ENCODE measurements at regions not wholly inside any gene's neighbourhood (a gene's known extent, or its start where the extent isn't known, plus 50 kb on each side); places are given as distances from the start of the nearest gene placed in this dataset.

GRCh38 chr13:84455143-84455905, 573.0 kb upstream of the SLITRK1 start:
- no peak overlapping the region for H3K27ac Mint-ChIP-seq
- ATAC-seq (no peak), DNase-seq (ENCODE audit: low spot score in 2 of 2) (no peak)
- H3K9me3 Mint-ChIP-seq: peaks cover 3% of the 10 kb centered on the region
- H3K4me3 Mint-ChIP-seq: no peak overlapping the region
- H3K4me1 Mint-ChIP-seq: no peaks in the 10 kb centered on the region
- H3K36me3 Mint-ChIP-seq: no peaks in the 10 kb centered on the region

DNA sequence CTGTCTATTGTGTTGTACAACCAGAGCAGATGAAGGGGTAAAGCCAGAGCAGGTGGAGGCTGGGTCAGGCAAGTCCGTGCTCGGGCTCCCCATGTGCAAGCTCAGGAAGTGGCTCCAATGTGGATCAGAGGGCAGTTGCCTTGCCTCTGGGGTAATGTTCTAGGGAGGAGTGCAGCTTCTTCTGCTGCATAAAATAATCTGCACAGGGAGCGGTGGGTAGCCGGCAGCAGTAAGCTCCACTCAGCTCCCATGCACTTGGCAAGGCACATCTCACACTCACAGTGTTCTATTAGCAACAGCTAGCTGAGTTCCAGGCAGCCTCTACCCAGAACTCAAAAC, 565.3 kb upstream of the SLITRK1 start:
- no peak for DNase-seq (ENCODE audit: low spot score in 2 of 2)
- Mint-ChIP-seq H3K4me3 (no peak overlapping the region), H3K27ac (no peak overlapping the region), H3K4me1 (no peaks in the 10 kb centered on the region), H3K36me3 (no peaks in the 10 kb centered on the region), H3K9me3 (peaks cover 1% of the 10 kb centered on the region)
- peak; percentile 37 for ATAC-seq

DNA sequence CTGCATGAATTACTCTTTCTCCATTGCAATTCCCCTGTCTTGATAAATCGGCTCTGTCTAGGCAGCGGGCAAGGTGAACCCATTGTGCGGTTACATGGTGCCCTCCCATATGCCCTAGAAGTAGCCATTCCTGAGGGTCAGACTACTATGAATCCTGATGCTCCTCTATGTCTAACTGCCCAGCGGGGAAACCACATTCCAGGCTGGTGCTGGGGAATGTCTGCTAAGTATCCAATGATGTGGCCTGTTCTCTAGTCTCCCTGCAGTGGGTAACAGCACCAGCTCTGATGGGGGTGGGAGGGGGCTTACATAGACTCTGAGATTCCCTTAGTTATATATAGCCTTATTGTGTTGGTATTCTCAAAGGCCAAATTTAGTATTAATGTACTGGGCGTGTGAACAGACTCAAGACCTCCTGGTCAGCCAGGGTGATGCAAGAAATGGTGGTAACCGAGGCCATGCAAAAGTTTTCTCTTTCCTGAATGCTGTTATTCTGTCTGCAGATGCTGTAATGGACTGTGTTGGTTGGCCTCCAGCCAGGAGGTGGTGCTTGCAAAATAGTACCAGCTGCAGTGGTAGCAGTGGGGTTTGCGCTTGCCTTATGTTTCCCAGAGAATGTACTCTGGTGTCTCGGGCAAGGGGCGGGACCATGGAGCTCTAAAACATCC, 564.8 kb upstream of the SLITRK1 start:
- Mint-ChIP-seq H3K9me3 (no peaks in the 10 kb centered on the region), H3K4me1 (no peaks in the 10 kb centered on the region), H3K27ac (no peak overlapping the region), H3K4me3 (no peak overlapping the region), H3K36me3 (no peaks in the 10 kb centered on the region)
- ATAC-seq: peak; percentile 21
- no peak for DNase-seq (ENCODE audit: low spot score in 2 of 2)

DNA sequence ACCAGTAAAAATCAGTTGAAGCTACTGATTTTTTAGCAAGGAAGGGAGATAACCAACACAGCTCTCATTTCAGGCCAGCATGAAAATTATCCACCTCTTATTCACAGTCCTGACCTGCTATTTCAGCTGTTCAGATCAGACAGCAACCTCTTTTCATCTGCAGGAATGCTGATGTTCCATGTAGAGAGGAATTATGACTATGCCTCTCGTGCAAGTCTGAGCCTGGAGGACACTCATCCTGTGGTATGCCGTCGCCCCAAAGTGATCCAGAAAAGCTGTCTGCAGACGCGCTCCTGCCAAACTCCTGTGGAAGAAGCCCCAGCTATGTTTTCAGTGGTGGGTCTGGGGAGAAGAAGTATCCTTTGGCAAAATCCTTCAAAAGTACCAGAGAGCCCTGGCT, 563.5 kb upstream of the SLITRK1 start:
- no peak overlapping the region for H3K4me3 Mint-ChIP-seq
- ATAC-seq (no peak), DNase-seq (ENCODE audit: low spot score in 2 of 2) (no peak)
- no peak overlapping the region for H3K27ac Mint-ChIP-seq
- H3K9me3 Mint-ChIP-seq: no peaks in the 10 kb centered on the region
- H3K4me1 Mint-ChIP-seq: no peaks in the 10 kb centered on the region
- no peaks in the 10 kb centered on the region for H3K36me3 Mint-ChIP-seq

- Mint-ChIP-seq H3K4me3 (no peak overlapping the region), H3K36me3 (no peaks in the 10 kb centered on the region), H3K9me3 (no peaks in the 10 kb centered on the region), H3K27ac (no peak overlapping the region), H3K4me1 (no peaks in the 10 kb centered on the region)
- DNase-seq (ENCODE audit: low spot score in 2 of 2) (no peak), ATAC-seq (no peak)
Measured at GRCh38 chr13:84443463-84443862, 561.2 kb upstream of the SLITRK1 start.

GRCh38 chr13:84439108-84439507, 556.8 kb upstream of the SLITRK1 start:
- Mint-ChIP-seq H3K4me1 (no peaks in the 10 kb centered on the region), H3K9me3 (no peaks in the 10 kb centered on the region), H3K36me3 (no peaks in the 10 kb centered on the region), H3K27ac (no peak overlapping the region), H3K4me3 (no peak overlapping the region)
- ATAC-seq: no peak
- DNase-seq (ENCODE audit: low spot score in 2 of 2): no peak

GRCh38 chr13:84433024-84433423, 550.8 kb upstream of the SLITRK1 start:
- Mint-ChIP-seq H3K36me3 (no peaks in the 10 kb centered on the region), H3K4me1 (no peaks in the 10 kb centered on the region), H3K4me3 (no peak overlapping the region), H3K27ac (no peak overlapping the region), H3K9me3 (no peaks in the 10 kb centered on the region)
- DNase-seq (ENCODE audit: low spot score in 2 of 2) (no peak), ATAC-seq (no peak)

DNA sequence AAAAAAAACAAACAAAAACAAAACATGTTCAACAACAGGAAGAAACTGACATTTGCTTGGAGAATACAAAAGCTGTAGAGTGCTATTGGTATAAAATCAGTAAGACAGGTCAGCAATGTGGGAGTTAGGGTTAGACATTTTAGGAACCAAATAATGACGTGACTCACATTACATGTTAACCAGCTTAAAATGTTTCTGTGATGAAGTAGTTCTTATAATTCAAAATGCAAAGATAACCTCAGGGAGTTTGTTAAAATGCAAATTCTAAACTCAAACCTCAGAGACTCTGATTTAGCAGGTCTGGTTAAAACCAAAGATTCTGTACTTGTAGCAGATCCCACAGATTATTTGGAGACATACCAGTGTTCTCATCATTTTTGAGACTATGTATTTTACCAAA, 549.4 kb upstream of the SLITRK1 start:
- Mint-ChIP-seq H3K4me3 (no peak overlapping the region), H3K4me1 (no peaks in the 10 kb centered on the region), H3K36me3 (no peaks in the 10 kb centered on the region), H3K9me3 (no peaks in the 10 kb centered on the region), H3K27ac (no peak overlapping the region)
- DNase-seq (ENCODE audit: low spot score in 2 of 2) (no peak), ATAC-seq (no peak)

DNA sequence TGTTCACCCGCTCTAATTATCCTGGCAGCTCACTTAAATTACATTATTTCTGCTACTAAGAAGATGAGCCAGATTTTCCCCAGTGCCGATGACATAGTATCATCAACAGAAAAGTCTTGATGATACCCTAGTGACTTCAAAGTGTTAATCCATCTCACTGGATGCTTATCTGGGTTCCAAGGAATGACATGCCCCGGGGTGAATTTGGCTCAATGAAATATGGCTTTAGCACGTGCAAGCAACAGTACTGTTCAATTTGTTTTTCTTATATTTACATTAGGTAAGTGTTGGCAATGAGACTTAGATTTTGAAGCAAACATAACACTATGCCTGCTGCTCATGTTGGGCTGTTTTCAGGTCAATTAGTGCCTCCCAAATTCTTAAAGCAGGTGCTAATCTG, 548.2 kb upstream of the SLITRK1 start:
- no peaks in the 10 kb centered on the region for H3K4me1 Mint-ChIP-seq
- DNase-seq (ENCODE audit: low spot score in 2 of 2) (no peak), ATAC-seq (no peak)
- H3K36me3 Mint-ChIP-seq: no peaks in the 10 kb centered on the region
- no peak overlapping the region for H3K27ac Mint-ChIP-seq
- H3K4me3 Mint-ChIP-seq: no peak overlapping the region
- no peaks in the 10 kb centered on the region for H3K9me3 Mint-ChIP-seq

DNA sequence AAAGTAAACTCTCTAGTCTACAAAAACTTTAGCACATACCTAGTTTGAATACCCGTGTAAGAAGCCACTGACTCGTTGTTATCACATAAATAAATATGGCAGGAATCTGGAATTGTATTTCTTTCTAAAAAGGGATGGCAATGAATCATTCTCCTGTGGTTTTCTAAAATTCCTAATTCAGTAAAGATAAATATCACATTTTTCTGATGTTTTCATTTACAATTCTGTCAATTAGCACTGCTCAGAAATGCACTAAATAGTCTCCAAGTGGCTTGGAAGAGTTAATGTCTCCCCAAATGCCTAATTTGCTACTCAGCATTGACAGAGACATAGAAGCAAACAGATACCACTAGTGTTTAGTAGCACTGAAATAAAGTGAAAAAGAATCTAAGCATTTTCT, 547.7 kb upstream of the SLITRK1 start:
- H3K9me3 Mint-ChIP-seq: no peaks in the 10 kb centered on the region
- H3K4me1 Mint-ChIP-seq: no peaks in the 10 kb centered on the region
- H3K27ac Mint-ChIP-seq: no peak overlapping the region
- ATAC-seq (no peak), DNase-seq (ENCODE audit: low spot score in 2 of 2) (no peak)
- no peak overlapping the region for H3K4me3 Mint-ChIP-seq
- H3K36me3 Mint-ChIP-seq: no peaks in the 10 kb centered on the region

- Mint-ChIP-seq H3K9me3 (peaks cover 3% of the 10 kb centered on the region), H3K4me3 (no peak overlapping the region)
Measured at GRCh38 chr13:84418041-84418440, 535.8 kb upstream of the SLITRK1 start.

GRCh38 chr13:84417416-84417815, 535.1 kb upstream of the SLITRK1 start:
- ATAC-seq (no peak), DNase-seq (ENCODE audit: low spot score in 2 of 2) (no peak)
- no peaks in the 10 kb centered on the region for H3K4me1 Mint-ChIP-seq
- H3K36me3 Mint-ChIP-seq: no peaks in the 10 kb centered on the region
- H3K27ac Mint-ChIP-seq: no peak overlapping the region
- H3K4me3 Mint-ChIP-seq: no peak overlapping the region
- peaks cover 3% of the 10 kb centered on the region for H3K9me3 Mint-ChIP-seq

More at GRCh38 chr13:84418041-84418440, 535.8 kb upstream of the SLITRK1 start:
- ATAC-seq (no peak), DNase-seq (ENCODE audit: low spot score in 2 of 2) (no peak)
- H3K36me3 Mint-ChIP-seq: no peaks in the 10 kb centered on the region
- H3K27ac Mint-ChIP-seq: no peak overlapping the region
- H3K4me1 Mint-ChIP-seq: no peaks in the 10 kb centered on the region

- no peak for ATAC-seq
- Mint-ChIP-seq H3K27ac (no peak overlapping the region), H3K36me3 (no peaks in the 10 kb centered on the region), H3K4me3 (no peak overlapping the region), H3K9me3 (peaks cover 3% of the 10 kb centered on the region), H3K4me1 (no peaks in the 10 kb centered on the region)
- no peak for DNase-seq (ENCODE audit: low spot score in 2 of 2)
Measured at GRCh38 chr13:84413016-84413415, 530.7 kb upstream of the SLITRK1 start.

DNA sequence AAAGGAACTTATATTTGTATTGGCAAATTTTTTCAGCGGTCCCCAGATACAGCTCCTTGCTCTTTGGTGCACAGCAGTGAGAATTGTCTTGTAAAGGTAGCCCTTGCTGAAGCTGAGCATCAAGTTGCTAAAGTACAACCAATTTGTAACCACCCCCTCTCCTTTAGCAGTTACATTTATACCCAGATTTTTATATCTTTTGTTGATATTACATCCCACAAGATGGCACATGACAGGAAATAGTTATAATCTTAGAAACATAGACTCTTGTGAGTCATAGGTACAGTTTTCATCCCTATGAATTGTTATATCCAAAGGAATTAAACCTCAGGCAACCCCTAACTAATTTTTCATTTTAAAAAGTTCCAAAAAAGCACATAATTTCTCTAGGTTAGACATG, 523.0 kb upstream of the SLITRK1 start:
- no peaks in the 10 kb centered on the region for H3K36me3 Mint-ChIP-seq
- H3K27ac Mint-ChIP-seq: no peak overlapping the region
- DNase-seq (ENCODE audit: low spot score in 2 of 2) (no peak), ATAC-seq (no peak)
- H3K9me3 Mint-ChIP-seq: no peaks in the 10 kb centered on the region
- H3K4me3 Mint-ChIP-seq: no peak overlapping the region
- no peaks in the 10 kb centered on the region for H3K4me1 Mint-ChIP-seq

DNA sequence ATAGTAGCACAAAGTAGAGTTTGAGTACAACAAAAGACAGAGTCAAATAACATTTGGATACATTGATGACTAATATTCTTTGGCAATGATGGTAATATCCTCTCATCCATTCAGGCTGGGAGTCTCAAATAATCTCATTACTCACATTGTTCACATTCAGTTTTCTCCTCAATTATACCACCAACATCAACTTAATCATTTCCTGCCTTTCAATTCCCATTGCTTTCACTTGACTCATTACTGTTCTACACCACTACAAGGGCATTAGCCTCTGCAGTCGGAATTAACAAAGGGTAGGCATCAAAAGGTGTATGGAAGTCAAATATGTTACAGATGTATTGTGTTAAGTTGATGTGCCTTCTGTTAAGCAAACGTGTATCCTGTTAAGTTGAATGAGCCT, 518.4 kb upstream of the SLITRK1 start:
- no peak for DNase-seq (ENCODE audit: low spot score in 2 of 2)
- no peak overlapping the region for H3K4me3 Mint-ChIP-seq

DNA sequence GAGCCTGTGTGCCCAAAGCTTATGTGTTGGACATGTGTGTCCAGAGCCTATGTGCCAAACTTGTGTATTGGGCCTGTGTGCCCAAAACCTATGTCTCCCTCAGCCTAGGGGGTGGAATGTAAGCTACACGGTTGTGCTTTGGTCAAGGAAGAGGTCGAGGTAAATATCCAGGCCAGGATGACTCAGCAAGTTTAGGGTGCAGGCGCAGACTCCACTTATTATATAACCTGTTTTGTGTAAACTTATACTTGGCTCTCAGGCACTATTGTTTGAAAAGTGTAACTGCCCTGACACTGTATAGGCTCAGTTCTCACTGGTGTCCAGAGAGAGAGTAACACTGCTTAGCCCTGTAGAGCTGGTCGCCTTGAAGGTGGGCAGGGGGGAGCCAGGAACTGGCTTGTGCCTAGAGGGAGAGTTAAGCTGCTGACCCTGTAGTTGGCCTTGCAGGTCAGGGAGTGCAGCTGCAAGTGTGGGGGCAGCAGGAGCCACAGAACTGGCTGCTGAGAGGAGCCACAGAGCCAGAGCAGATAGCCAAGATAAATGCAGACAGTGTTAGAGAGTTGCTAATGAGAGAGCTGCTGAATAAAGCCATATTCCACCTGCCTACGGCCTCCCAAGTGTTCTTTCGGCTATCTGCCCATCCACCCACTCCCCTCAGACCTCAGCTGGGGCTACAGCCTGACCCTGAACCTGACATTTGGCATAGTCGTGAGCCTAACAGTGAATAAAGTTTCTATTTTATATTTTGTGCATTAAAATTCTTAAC, 517.2 kb upstream of the SLITRK1 start:
- no peak overlapping the region for H3K27ac Mint-ChIP-seq
- H3K36me3 Mint-ChIP-seq: no peaks in the 10 kb centered on the region
- H3K9me3 Mint-ChIP-seq: peaks cover 2% of the 10 kb centered on the region
- H3K4me3 Mint-ChIP-seq: no peak overlapping the region
- no peaks in the 10 kb centered on the region for H3K4me1 Mint-ChIP-seq
- ATAC-seq (peak; percentile 39), DNase-seq (ENCODE audit: low spot score in 2 of 2) (no peak)

More for the DNA sequence above, 518.4 kb upstream of the SLITRK1 start:
- Mint-ChIP-seq H3K36me3 (no peaks in the 10 kb centered on the region), H3K4me1 (no peaks in the 10 kb centered on the region), H3K27ac (no peak overlapping the region), H3K9me3 (peaks cover 2% of the 10 kb centered on the region)
- ATAC-seq: no peak
